ENCODE measurements at regions not wholly inside any gene's neighbourhood (a gene's known extent, or its start where the extent isn't known, plus 50 kb on each side); places are given as distances from the start of the nearest gene placed in this dataset.

DNA sequence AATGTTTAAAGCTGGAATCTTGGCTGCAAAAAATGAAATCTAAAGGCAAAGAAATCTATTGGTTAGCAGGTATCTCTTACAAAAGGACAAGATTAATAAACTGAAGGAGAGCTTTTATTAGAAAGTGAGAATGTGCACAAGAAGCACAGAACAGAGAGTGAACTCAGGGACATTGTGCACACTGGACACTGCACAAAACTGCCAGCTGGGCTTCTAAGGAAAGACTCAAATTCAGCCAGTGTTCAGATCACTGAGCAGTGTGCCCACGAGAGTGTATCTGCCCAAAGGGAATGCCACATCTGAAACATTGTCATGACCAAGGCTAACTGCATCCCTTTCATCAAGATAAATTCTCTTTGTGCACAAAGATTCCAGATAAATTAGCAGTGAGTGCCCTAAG lies 129.7 kb upstream of the KCNH7 start:
- Histone ChIP-seq H3K36me3 (ENCODE audit: low read depth) (no peaks in the 10 kb centered on the region), H3K4me3 (no peak overlapping the region), H3K9me3 (no peaks in the 10 kb centered on the region), H3K4me1 (ENCODE audit: low read depth) (no peaks in the 10 kb centered on the region)
- intact Hi-C loops (cut with DNase I, micrococcal nuclease) = no loop called here
- TF ChIP-seq CTCF (IDR thresholded peaks at IDR 0.05) = no peak
- no peak for ATAC-seq
- no peak for DNase-seq

- no peak for ATAC-seq
- Histone ChIP-seq H3K4me3 (no peak overlapping the region), H3K9me3 (no peaks in the 10 kb centered on the region), H3K4me1 (ENCODE audit: low read depth) (no peaks in the 10 kb centered on the region), H3K36me3 (ENCODE audit: low read depth) (no peaks in the 10 kb centered on the region)
- DNase-seq = no peak
- no peak for TF ChIP-seq CTCF (IDR thresholded peaks at IDR 0.05)
- intact Hi-C loops (cut with DNase I, micrococcal nuclease) = no loop called here
Measured at GRCh38 chr2:162967811-162968210, 129.2 kb upstream of the KCNH7 start.

- H3K4me1 ChIP-seq (ENCODE audit: low read depth) = no peaks in the 10 kb centered on the region
- no peak for TF ChIP-seq CTCF (IDR thresholded peaks at IDR 0.05)
- DNase-seq (no peak), ATAC-seq (no peak)
- no peaks in the 10 kb centered on the region for H3K36me3 ChIP-seq (ENCODE audit: low read depth)
- H3K9me3 ChIP-seq = no peaks in the 10 kb centered on the region
- H3K4me3 ChIP-seq = no peak overlapping the region
- intact Hi-C loops (cut with DNase I, micrococcal nuclease) = no loop called here
Measured at GRCh38 chr2:162967147-162967546, 128.6 kb upstream of the KCNH7 start.

DNA sequence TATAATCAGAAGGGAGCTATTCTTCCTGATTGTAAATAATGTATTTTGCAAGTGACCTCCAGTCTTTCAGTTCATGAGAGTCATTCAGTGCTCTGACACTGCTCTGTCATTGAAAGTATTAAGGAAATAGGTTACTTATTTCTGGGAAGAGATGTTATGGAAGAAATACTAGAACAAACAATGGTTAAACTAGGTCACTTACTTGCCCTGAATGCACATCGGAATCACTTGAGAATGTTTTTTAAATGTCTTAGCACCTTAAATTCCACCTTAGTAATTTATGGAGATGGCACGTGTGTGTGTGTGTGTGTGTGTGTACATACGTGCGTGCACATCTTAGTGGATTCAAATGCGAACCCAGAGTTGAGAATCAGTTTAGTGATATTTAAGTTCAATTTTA lies 126.6 kb upstream of the KCNH7 start:
- Histone ChIP-seq H3K4me1 (ENCODE audit: low read depth) (no peaks in the 10 kb centered on the region), H3K36me3 (ENCODE audit: low read depth) (no peaks in the 10 kb centered on the region), H3K4me3 (no peak overlapping the region), H3K9me3 (no peaks in the 10 kb centered on the region)
- ATAC-seq = no peak
- no peak for TF ChIP-seq CTCF (IDR thresholded peaks at IDR 0.05)
- intact Hi-C loops (cut with DNase I, micrococcal nuclease) = no loop called here
- DNase-seq = no peak

DNA sequence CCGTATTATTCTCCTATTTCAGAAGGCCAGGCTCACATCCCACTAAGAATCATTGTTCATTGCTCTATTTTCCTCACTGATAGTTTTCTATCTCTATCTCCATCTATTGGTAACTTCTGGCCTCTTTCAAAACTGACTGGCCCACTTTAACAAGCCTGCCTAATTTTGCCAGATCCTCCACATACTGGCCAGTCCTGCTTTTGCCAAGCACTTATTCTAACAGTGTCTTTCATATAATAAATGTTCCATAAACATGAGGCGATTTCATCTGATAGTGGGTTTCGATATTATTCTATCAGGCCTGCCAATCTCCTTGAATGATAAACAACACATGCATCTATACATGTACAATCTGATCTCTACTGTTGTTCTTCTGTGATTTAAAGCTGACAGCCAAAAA lies 125.9 kb upstream of the KCNH7 start:
- Histone ChIP-seq H3K4me3 (no peak overlapping the region), H3K36me3 (ENCODE audit: low read depth) (no peaks in the 10 kb centered on the region), H3K4me1 (ENCODE audit: low read depth) (no peaks in the 10 kb centered on the region), H3K9me3 (no peaks in the 10 kb centered on the region)
- no peak for ATAC-seq
- DNase-seq = no peak
- intact Hi-C loops (cut with DNase I, micrococcal nuclease) = no loop called here
- no peak for TF ChIP-seq CTCF (IDR thresholded peaks at IDR 0.05)

GRCh38 chr2:162963156-162963555 lies 124.6 kb upstream of the KCNH7 start:
- no peaks in the 10 kb centered on the region for H3K4me1 ChIP-seq (ENCODE audit: low read depth)
- no peak for ATAC-seq
- TF ChIP-seq CTCF (IDR thresholded peaks at IDR 0.05) = no peak
- no peaks in the 10 kb centered on the region for H3K36me3 ChIP-seq (ENCODE audit: low read depth)
- H3K9me3 ChIP-seq = no peaks in the 10 kb centered on the region
- DNase-seq = no peak
- H3K4me3 ChIP-seq = no peak overlapping the region
- intact Hi-C loops (cut with DNase I, micrococcal nuclease) = no loop called here

Measured in mucosa of descending colon (tissue), 3 donors.